A673 (cell line): ENCODE measurements at regions not wholly inside any gene's neighbourhood (a gene's known extent, or its start where the extent isn't known, plus 50 kb on each side); places are given as distances from the start of the nearest gene placed in this dataset.
"Not testable (repeated sequence)": the region's sequence is repeated elsewhere in the genome, so short reads cannot be mapped to it uniquely, and the experiment has no call there.

ENCODE experiments used
- BruUV-seq: library from RNA; stranded (reverse); fragments of 400-500 nt; replicated peaks from 2 replicates; lab custom pipeline; 2021; lab: Mats Ljungman, UMichigan
- CTCF ChIA-PET: fragments of 300-600 bp; sonication (Branson Sonifier 250); formaldehyde crosslinking; loops from one replicate; lab custom pipeline; 2022; ENCODE audit warnings: antibody characterized with exemption; lab: Charles Lee
- POLR2A ChIA-PET: fragments of 300-600 bp; sonication (Branson Sonifier 250); formaldehyde crosslinking; loops from one replicate; lab custom pipeline; 2022; ENCODE audit warnings: antibody characterized with exemption; ENCODE audit not compliant: low non-redundant PET; lab: Charles Lee
- DNase-seq: peaks from one replicate; pipeline ENCODE4 v3.0.0-alpha.2; 2015; ENCODE audit warnings: low spot score
- H3K27ac ChIP-seq: fragments of 200-600 bp; sonication (generic); 2 replicates; pipeline ENCODE4 v1.5.1; 2016; ENCODE audit warnings: mixed run types, low read depth, mild to moderate bottlenecking, mixed read lengths, antibody characterized with exemption, low read length; ENCODE audit not compliant: poor library complexity, severe bottlenecking
- H3K27me3 ChIP-seq: fragments of 200-600 bp; sonication (generic); replicated peaks from 2 replicates; pipeline ENCODE4 v1.6.1; 2017; ENCODE audit warnings: mixed run types, low read depth, mild to moderate bottlenecking, mixed read lengths, antibody characterized with exemption, low read length; ENCODE audit not compliant: insufficient read depth, poor library complexity
- H3K36me3 ChIP-seq: fragments of 200-600 bp; sonication (generic); 2 replicates; pipeline ENCODE4 v1.6.1; 2016; ENCODE audit warnings: mixed run types, mild to moderate bottlenecking, mixed read lengths, antibody characterized with exemption, low read length; ENCODE audit not compliant: insufficient read depth, poor library complexity, severe bottlenecking
- H3K4me1 ChIP-seq: fragments of 200-600 bp; sonication (generic); 2 replicates; pipeline ENCODE4 v1.6.1; 2017; ENCODE audit warnings: mixed run types, mild to moderate bottlenecking, mixed read lengths, antibody characterized with exemption, low read length; ENCODE audit not compliant: insufficient read depth, poor library complexity, severe bottlenecking
- H3K4me3 ChIP-seq: fragments of 200-600 bp; sonication (generic); 2 replicates; pipeline ENCODE4 v1.5.1; 2016; ENCODE audit warnings: low read depth, mixed run types, mild to moderate bottlenecking, mixed read lengths, low read length; ENCODE audit not compliant: poor library complexity, severe bottlenecking
- H3K9me3 ChIP-seq: fragments of 200-600 bp; sonication (generic); 2 replicates; pipeline ENCODE4 v1.6.1; 2016; ENCODE audit warnings: mixed run types, low read depth, mild to moderate bottlenecking, mixed read lengths, antibody characterized with exemption, low read length; ENCODE audit not compliant: poor library complexity, severe bottlenecking
- EZH2 ChIP-seq: fragments of 200-600 bp; sonication (generic); IDR thresholded peaks from 2 replicates; pipeline ENCODE4 v1.6.1; 2017; ENCODE audit warnings: borderline replicate concordance, low read depth, mild to moderate bottlenecking, mixed read lengths, antibody characterized with exemption, low read length; ENCODE audit not compliant: poor library complexity, severe bottlenecking
- intact Hi-C: fragments of 100-400 bp; cut with micrococcal nuclease; formaldehyde crosslinking; loops from one replicate; pipeline ENCODE4 v1.10.0; 2022; ENCODE audit not compliant: unreplicated experiment
- TF ChIP-seq, protein P1 (sequence below): fragments of 300-800, 200-600 bp; sonication (generic); conservative IDR thresholded peaks from 2 replicates; pipeline ENCODE4 v1.5.1; 2017; ENCODE audit warnings: low read depth, mild to moderate bottlenecking, antibody characterized with exemption, low read length, moderate library complexity, mixed read lengths

DNA sequence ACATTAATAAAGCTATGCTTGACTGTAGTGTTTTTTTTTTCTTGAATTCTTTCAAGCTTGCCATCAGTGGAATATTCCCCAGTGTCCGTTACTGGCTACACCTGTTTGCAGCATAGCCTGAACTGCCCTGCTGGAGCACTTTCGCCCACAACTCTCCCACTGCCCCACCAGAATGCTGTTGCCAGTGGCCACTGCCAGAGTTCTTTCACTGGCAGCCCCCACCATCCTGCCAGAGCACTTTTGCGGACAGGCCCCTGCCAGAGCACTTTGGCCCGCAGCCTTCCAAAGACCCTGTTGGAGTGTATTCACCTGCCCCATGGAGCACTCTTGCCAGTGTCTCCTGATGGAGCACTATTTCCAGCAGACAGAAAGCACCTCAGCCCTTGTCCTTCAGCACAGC lies 452.3 kb upstream of the GRID2 start:
- POLR2A ChIA-PET: no interaction called here

DNA sequence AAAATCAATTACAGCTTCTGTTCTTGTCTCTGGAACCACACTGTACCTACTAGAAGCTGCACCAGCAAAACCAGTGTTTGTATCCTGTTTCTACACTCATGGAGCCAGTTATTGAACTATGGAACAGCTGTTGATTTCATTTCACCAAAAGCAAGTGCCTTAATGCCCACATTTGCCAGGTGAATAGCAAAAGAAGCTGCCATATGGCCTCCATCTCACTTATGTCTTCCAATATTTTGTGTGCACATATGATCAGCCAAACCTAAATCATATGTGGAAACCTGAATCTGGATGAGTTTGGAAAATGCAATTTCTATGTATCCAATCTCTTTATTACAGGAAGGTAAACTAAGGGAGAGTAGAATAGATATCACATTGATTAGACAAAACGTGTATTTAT lies 415.8 kb upstream of the GRID2 start:
- intact Hi-C loops: no loop called here
- Histone ChIP-seq H3K4me3 (no peak overlapping the region), H3K9me3 (no peaks in the 10 kb centered on the region), H3K27me3 (no peaks in the 10 kb centered on the region), H3K27ac (no peak overlapping the region), H3K36me3 (no peaks in the 10 kb centered on the region), H3K4me1 (no peaks in the 10 kb centered on the region)
- ChIA-PET POLR2A (no interaction called here), CTCF (no interaction called here)
- DNase-seq: no peak
- BruUV-seq: no TSS peak
- no peak for TF ChIP-seq EZH2
- TF ChIP-seq, protein P1, sequence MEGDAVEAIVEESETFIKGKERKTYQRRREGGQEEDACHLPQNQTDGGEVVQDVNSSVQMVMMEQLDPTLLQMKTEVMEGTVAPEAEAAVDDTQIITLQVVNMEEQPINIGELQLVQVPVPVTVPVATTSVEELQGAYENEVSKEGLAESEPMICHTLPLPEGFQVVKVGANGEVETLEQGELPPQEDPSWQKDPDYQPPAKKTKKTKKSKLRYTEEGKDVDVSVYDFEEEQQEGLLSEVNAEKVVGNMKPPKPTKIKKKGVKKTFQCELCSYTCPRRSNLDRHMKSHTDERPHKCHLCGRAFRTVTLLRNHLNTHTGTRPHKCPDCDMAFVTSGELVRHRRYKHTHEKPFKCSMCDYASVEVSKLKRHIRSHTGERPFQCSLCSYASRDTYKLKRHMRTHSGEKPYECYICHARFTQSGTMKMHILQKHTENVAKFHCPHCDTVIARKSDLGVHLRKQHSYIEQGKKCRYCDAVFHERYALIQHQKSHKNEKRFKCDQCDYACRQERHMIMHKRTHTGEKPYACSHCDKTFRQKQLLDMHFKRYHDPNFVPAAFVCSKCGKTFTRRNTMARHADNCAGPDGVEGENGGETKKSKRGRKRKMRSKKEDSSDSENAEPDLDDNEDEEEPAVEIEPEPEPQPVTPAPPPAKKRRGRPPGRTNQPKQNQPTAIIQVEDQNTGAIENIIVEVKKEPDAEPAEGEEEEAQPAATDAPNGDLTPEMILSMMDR: no peak

More for the DNA sequence above, 452.3 kb upstream of the GRID2 start:
- no peak for DNase-seq
- intact Hi-C loops: no loop called here
- no TSS peak for BruUV-seq
- Histone ChIP-seq H3K9me3 (no peaks in the 10 kb centered on the region), H3K4me3 (no peak overlapping the region), H3K36me3 (no peaks in the 10 kb centered on the region), H3K27ac (no peak overlapping the region), H3K4me1 (no peaks in the 10 kb centered on the region), H3K27me3 (no peaks in the 10 kb centered on the region)
- CTCF ChIA-PET: no interaction called here
- TF ChIP-seq, protein P1: no peak
- no peak for TF ChIP-seq EZH2

DNA sequence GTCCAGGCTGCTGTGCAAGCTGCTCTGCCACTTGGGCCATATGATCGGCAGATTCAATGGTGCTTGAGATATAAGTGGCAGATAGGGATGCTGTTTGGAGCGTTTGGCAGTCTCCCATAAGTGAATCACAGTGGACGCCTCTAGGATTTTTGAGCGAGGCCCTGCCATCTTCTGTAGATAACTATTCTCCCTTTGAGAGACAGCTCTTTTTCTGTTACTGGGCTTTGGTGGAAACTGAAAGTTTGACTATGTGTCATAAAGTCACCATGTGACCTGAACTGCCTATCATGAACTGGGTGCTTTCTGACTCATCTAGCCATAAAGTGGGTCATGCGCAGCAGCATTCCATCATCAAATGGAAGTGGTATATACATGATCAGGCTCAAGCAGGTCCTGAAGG lies 412.5 kb upstream of the GRID2 start:
- CTCF ChIA-PET, H3K9me3 ChIP-seq, H3K4me3 ChIP-seq, DNase-seq, intact Hi-C loops, POLR2A ChIA-PET, H3K4me1 ChIP-seq, H3K27ac ChIP-seq, H3K27me3 ChIP-seq, BruUV-seq, H3K36me3 ChIP-seq: not testable (repeated sequence)

DNA sequence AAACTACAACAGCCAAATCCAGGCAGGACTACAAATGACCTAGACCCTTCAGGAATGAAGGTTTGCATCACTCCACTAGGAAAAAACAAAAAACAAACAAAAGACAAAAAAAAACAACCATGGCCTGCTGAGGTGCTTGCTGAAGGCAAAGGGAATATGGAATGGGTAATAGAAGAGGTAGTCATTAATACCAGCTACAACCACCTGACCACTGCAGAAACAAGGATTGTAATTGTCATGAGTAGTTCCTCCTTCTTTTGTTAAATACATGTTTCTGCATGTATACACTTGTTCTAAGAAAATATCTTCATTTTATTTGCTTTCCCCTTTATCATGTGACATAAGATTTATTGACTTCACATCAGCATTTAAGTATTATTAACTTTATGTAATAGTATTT lies 409.8 kb upstream of the GRID2 start:
- Histone ChIP-seq H3K4me1 (no peaks in the 10 kb centered on the region), H3K4me3 (no peak overlapping the region), H3K27me3 (no peaks in the 10 kb centered on the region), H3K36me3 (no peaks in the 10 kb centered on the region), H3K9me3 (no peaks in the 10 kb centered on the region), H3K27ac (no peak overlapping the region)
- no TSS peak for BruUV-seq
- TF ChIP-seq, protein P1: no peak
- no peak for TF ChIP-seq EZH2
- CTCF ChIA-PET: no interaction called here
- intact Hi-C loops: no loop called here
- POLR2A ChIA-PET: no interaction called here
- no peak for DNase-seq
